Upper lobe of left lung (tissue), 4 donors: ENCODE measurements at regions not wholly inside any gene's neighbourhood (a gene's known extent, or its start where the extent isn't known, plus 50 kb on each side); places are given as distances from the start of the nearest gene placed in this dataset.

Experiments
- CTCF ChIP-seq, 6 experiments: fragments of 450-650 bp in 4 of 6; fragments of 200-600 bp in 2 of 6; sonication (generic) in 2 of 6; IDR thresholded peaks; one replicate each; pipeline ENCODE4 v1.5.1; 2016 to 2019; ENCODE audit warnings: antibody characterized with exemption in 6 of 6
- POLR2A ChIP-seq, 4 donors: fragments of 450-650 bp; IDR thresholded peaks; one replicate each; pipeline ENCODE4 v1.5.1; 2016 to 2017; ENCODE audit warnings: antibody characterized with exemption in 4 of 4, mild to moderate bottlenecking in 2 of 4

- no peak for TF ChIP-seq POLR2A (IDR thresholded peaks at IDR 0.05)
- TF ChIP-seq CTCF (IDR thresholded peaks at IDR 0.05) = no peak
These were observed 102.2 kb upstream of the SPRY4 start for GRCh38 chr5:142427015-142427364.
